HEK293 (cell line): ENCODE measurements at regions not wholly inside any gene's neighbourhood (a gene's known extent, or its start where the extent isn't known, plus 50 kb on each side); places are given as distances from the start of the nearest gene placed in this dataset.

Experiments used
- CTCF ChIA-PET: fragments of 350-600 bp; formaldehyde crosslinking; extraction: SDS; loops from one replicate; lab custom pipeline; 2021; ENCODE audit warnings: antibody characterized with exemption; lab: Yijun Ruan, JAX
- POLR2A ChIA-PET: fragments of 300-600 bp; formaldehyde crosslinking; extraction: SDS; loops from one replicate; lab custom pipeline; 2020; ENCODE audit warnings: antibody characterized with exemption, inconsistent platforms; lab: Yijun Ruan, JAX
- H3K27ac ChIP-seq: fragments of 200-500 bp; sonication (Bioruptor generic); 2 replicates; pipeline ENCODE4 v1.5.1; 2014; ENCODE audit warnings: low read depth, low read length, control low read depth, inconsistent platforms; ENCODE audit errors: extremely low read depth
- H3K36me3 ChIP-seq, 2 experiments: fragments of 200-500 bp in 1 of 2; sonication (Bioruptor generic) in 1 of 2; 1 replicate in 1 of 2; 2 replicates in 1 of 2; pipeline ENCODE4 v1.5.1; 2014 to 2017; ENCODE audit warnings: inconsistent platforms in 2 of 2, low read length in 2 of 2; ENCODE audit not compliant: control insufficient read depth in 2 of 2, insufficient read depth in 1 of 2
- H3K4me1 ChIP-seq: fragments of 200-500 bp; sonication (Bioruptor generic); 2 replicates; pipeline ENCODE4 v1.5.1; 2014; ENCODE audit warnings: mild to moderate bottlenecking, low read length, inconsistent platforms; ENCODE audit not compliant: control insufficient read depth, insufficient read depth
- H3K4me3 ChIP-seq: 2 replicates; pipeline ENCODE4 v1.5.1; 2011; ENCODE audit warnings: low read depth, mild to moderate bottlenecking, control low read depth, low read length, moderate library complexity
- H3K9me3 ChIP-seq: fragments of 200-500 bp; sonication (Bioruptor generic); 2 replicates; pipeline ENCODE4 v1.5.1; 2014; ENCODE audit warnings: low read depth, low read length, inconsistent platforms; ENCODE audit not compliant: control insufficient read depth, insufficient read depth
- ATF2 ChIP-seq: fragments of 450-650 bp; formaldehyde crosslinking; IDR thresholded peaks from 2 replicates; pipeline ENCODE4 v1.5.1; 2016; ENCODE audit warnings: missing biosample characterization, missing genetic modification characterization, low read depth
- HOXC10 ChIP-seq: sonication (generic); formaldehyde crosslinking; IDR thresholded peaks from 2 replicates; pipeline ENCODE4 v1.8.1; 2023; ENCODE audit warnings: mild to moderate bottlenecking, missing genetic modification reagents
- KLF16 ChIP-seq: fragments of 450-650 bp; formaldehyde crosslinking; IDR thresholded peaks from 2 replicates; pipeline ENCODE4 v1.5.1; 2017; ENCODE audit warnings: missing biosample characterization, missing genetic modification characterization
- TSHZ1 ChIP-seq: fragments of 450-650 bp; formaldehyde crosslinking; IDR thresholded peaks from 2 replicates; pipeline ENCODE4 v1.5.1; 2016; ENCODE audit warnings: missing biosample characterization, missing genetic modification characterization, borderline replicate concordance
- ZBTB48 ChIP-seq: fragments of 450-650 bp; formaldehyde crosslinking; IDR thresholded peaks from 2 replicates; pipeline ENCODE4 v1.5.1; 2016; ENCODE audit warnings: missing biosample characterization, missing genetic modification characterization
- ZEB2 ChIP-seq: fragments of 450-650 bp; formaldehyde crosslinking; IDR thresholded peaks from 2 replicates; pipeline ENCODE4 v1.5.1; 2016; ENCODE audit warnings: missing biosample characterization, missing genetic modification characterization
- ZNF121 ChIP-seq: fragments of 450-650 bp; formaldehyde crosslinking; IDR thresholded peaks from 2 replicates; pipeline ENCODE4 v1.5.1; 2016; ENCODE audit warnings: missing biosample characterization, missing genetic modification characterization
- ZNF133 ChIP-seq: fragments of 450-650 bp; formaldehyde crosslinking; IDR thresholded peaks from 2 replicates; pipeline ENCODE4 v1.5.1; 2016; ENCODE audit warnings: missing biosample characterization, missing genetic modification characterization
- ZNF146 ChIP-seq: fragments of 450-650 bp; formaldehyde crosslinking; IDR thresholded peaks from 2 replicates; pipeline ENCODE4 v1.5.1; 2016; ENCODE audit warnings: missing biosample characterization, missing genetic modification characterization
- ZNF221 ChIP-seq: fragments of 450-650 bp; formaldehyde crosslinking; IDR thresholded peaks from 2 replicates; pipeline ENCODE4 v1.5.1; 2017; ENCODE audit warnings: missing biosample characterization, missing genetic modification characterization, borderline replicate concordance
- ZNF335 ChIP-seq: fragments of 450-650 bp; formaldehyde crosslinking; conservative IDR thresholded peaks from 2 replicates; pipeline ENCODE4 v1.5.1; 2016; ENCODE audit warnings: missing biosample characterization, missing genetic modification characterization
- ZNF37A ChIP-seq: fragments of 450-650 bp; IDR thresholded peaks from 2 replicates; pipeline ENCODE4 v1.5.1; 2018; ENCODE audit warnings: missing biosample characterization, missing genetic modification characterization
- ZNF426 ChIP-seq: fragments of 450-650 bp; formaldehyde crosslinking; IDR thresholded peaks from 2 replicates; pipeline ENCODE4 v1.5.1; 2017; ENCODE audit warnings: missing biosample characterization, missing genetic modification characterization, mild to moderate bottlenecking, inconsistent platforms, moderate library complexity
- ZNF433 ChIP-seq: fragments of 450-650 bp; formaldehyde crosslinking; IDR thresholded peaks from 2 replicates; pipeline ENCODE4 v1.5.1; 2016; ENCODE audit warnings: missing biosample characterization, missing genetic modification characterization, low read depth
- ZNF48 ChIP-seq: fragments of 450-650 bp; formaldehyde crosslinking; IDR thresholded peaks from 2 replicates; pipeline ENCODE4 v1.5.1; 2016; ENCODE audit warnings: missing biosample characterization, missing genetic modification characterization
- ZNF488 ChIP-seq: fragments of 450-650 bp; formaldehyde crosslinking; IDR thresholded peaks from 2 replicates; pipeline ENCODE4 v1.5.1; 2016; ENCODE audit warnings: missing biosample characterization, missing genetic modification characterization
- ZNF510 ChIP-seq: fragments of 450-650 bp; formaldehyde crosslinking; IDR thresholded peaks from 2 replicates; pipeline ENCODE4 v1.5.1; 2018; ENCODE audit warnings: mild to moderate bottlenecking, missing genetic modification characterization, missing biosample characterization; ENCODE audit not compliant: insufficient replicate concordance
- ZNF529 ChIP-seq: fragments of 450-650 bp; formaldehyde crosslinking; IDR thresholded peaks from 2 replicates; pipeline ENCODE4 v1.5.1; 2017; ENCODE audit warnings: missing genetic modification characterization, missing biosample characterization; ENCODE audit not compliant: insufficient replicate concordance
- ZNF585B ChIP-seq: fragments of 450-650 bp; formaldehyde crosslinking; IDR thresholded peaks from 2 replicates; pipeline ENCODE4 v1.5.1; 2016; ENCODE audit warnings: missing biosample characterization, missing genetic modification characterization
- ZNF621 ChIP-seq: fragments of 450-650 bp; formaldehyde crosslinking; IDR thresholded peaks from 2 replicates; pipeline ENCODE4 v1.5.1; 2017; ENCODE audit warnings: missing biosample characterization, missing genetic modification characterization
- ZNF626 ChIP-seq: fragments of 450-650 bp; sonication (Bioruptor Pico); formaldehyde crosslinking; IDR thresholded peaks from 2 replicates; pipeline ENCODE4 v1.5.1; 2018; ENCODE audit warnings: missing biosample characterization, missing genetic modification characterization, inconsistent platforms
- ZNF645 ChIP-seq: fragments of 450-650 bp; formaldehyde crosslinking; IDR thresholded peaks from 2 replicates; pipeline ENCODE4; 2016; ENCODE audit warnings: missing biosample characterization, missing genetic modification characterization
- ZNF692 ChIP-seq: fragments of 450-650 bp; formaldehyde crosslinking; IDR thresholded peaks from 2 replicates; pipeline ENCODE4 v1.5.1; 2016; ENCODE audit warnings: missing biosample characterization, missing genetic modification characterization
- ZNF747 ChIP-seq: fragments of 450-650 bp; formaldehyde crosslinking; IDR thresholded peaks from 2 replicates; pipeline ENCODE4 v1.5.1; 2016; ENCODE audit warnings: missing biosample characterization, missing genetic modification characterization
- ZNF76 ChIP-seq: fragments of 450-650 bp; formaldehyde crosslinking; IDR thresholded peaks from 2 replicates; pipeline ENCODE4; 2016; ENCODE audit warnings: low read depth, missing biosample characterization, missing genetic modification characterization, borderline replicate concordance

DNA sequence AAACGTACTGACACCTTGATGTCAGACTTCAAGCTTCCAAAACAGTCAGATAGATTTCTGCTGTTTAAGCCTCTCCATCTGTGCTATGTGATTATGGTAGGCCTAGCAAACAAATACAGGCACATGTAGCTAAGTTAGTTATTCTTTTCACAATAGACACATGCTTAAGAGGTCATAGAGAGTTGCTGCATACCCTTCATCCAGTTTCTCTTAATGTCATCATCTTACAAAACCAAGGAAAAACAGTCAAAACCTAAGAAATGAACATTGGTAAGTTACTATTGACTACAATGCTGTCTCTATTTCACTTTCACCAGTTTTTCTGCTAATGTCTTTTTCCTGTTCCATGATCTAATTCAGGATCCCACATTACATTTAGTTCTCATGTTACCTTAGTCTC, 946.8 kb downstream of the TUSC7 start (continued):
- TF ChIP-seq ZNF335 (tag by site-specific recombination), result no peak
- no peak for TF ChIP-seq ZNF692 (tag by site-specific recombination)
- no peak for TF ChIP-seq ZNF621 (tag by site-specific recombination)
- TF ChIP-seq ZNF529 (tag by site-specific recombination), result no peak
- no peak for TF ChIP-seq ZNF121 (tag by site-specific recombination)
- TF ChIP-seq ZNF221 (tag by site-specific recombination), result no peak
- TF ChIP-seq, all 188 proteins: peak for 0

GRCh38 chr3:117657278-117657677, 947.7 kb downstream of the TUSC7 start:
- no peak for TF ChIP-seq ZBTB48 (tag by site-specific recombination)
- TF ChIP-seq TSHZ1 (tag by site-specific recombination), result no peak
- TF ChIP-seq ZEB2 (tag by site-specific recombination), result no peak
- no peak for TF ChIP-seq ZNF488 (tag by site-specific recombination)
- no peak for TF ChIP-seq ZNF37A
- TF ChIP-seq ZNF48 (tag by site-specific recombination), result no peak
- no peak for TF ChIP-seq ZNF146 (tag by site-specific recombination)
- no peak for TF ChIP-seq ZNF433 (tag by site-specific recombination)
- TF ChIP-seq ZNF585B (tag by site-specific recombination), result no peak
- no peak for TF ChIP-seq ZNF626
- no peak for TF ChIP-seq ZNF426 (tag by site-specific recombination)
- TF ChIP-seq ZNF510 (tag by site-specific recombination), result no peak
- TF ChIP-seq KLF16 (tag by site-specific recombination), result no peak
- no peak for TF ChIP-seq ATF2
- no peak for TF ChIP-seq ZNF747 (tag by site-specific recombination)
- TF ChIP-seq ZNF645 (tag by site-specific recombination), result no peak
- no peak for TF ChIP-seq HOXC10 (CRISPR knock-in tag)
- TF ChIP-seq ZNF133 (tag by site-specific recombination), result no peak
- no peak for TF ChIP-seq ZNF76 (tag by site-specific recombination)
- no peaks in the 10 kb centered on the region for H3K36me3 ChIP-seq
- H3K4me1 ChIP-seq, result 0 out of 2 replicates have a peak, but pooled peaks cover 3% of the 10 kb centered on the region
- no peak overlapping the region for H3K27ac ChIP-seq
- POLR2A ChIA-PET, result no interaction called here
- CTCF ChIA-PET, result no interaction called here
- H3K9me3 ChIP-seq, result no peaks in the 10 kb centered on the region
- H3K4me3 ChIP-seq, result no peak overlapping the region
